Ascending aorta (tissue), 2 donors: ENCODE measurements at regions not wholly inside any gene's neighbourhood (a gene's known extent, or its start where the extent isn't known, plus 50 kb on each side); places are given as distances from the start of the nearest gene placed in this dataset.

ENCODE experiments used
- DNase-seq, 2 donors: peaks; one replicate each; pipeline ENCODE4 v3.0.0-alpha.2; 2019; ENCODE audit warnings: low spot score in 2 of 2
- H3K27ac ChIP-seq, 2 donors: fragments of 200-600 bp; sonication (generic); one replicate each; pipeline ENCODE4 v1.5.1; 2016 to 2017; ENCODE audit warnings: mild to moderate bottlenecking in 1 of 2
- H3K27me3 ChIP-seq: fragments of 200-600 bp; sonication (generic); one replicate; pipeline ENCODE4 v1.5.1; 2017
- H3K36me3 ChIP-seq, 2 donors: fragments of 200-600 bp; sonication (generic); one replicate each; pipeline ENCODE4 v1.5.1; 2016
- H3K4me1 ChIP-seq, 2 donors: fragments of 200-600 bp; sonication (generic); one replicate each; pipeline ENCODE4 v1.5.1; 2016 to 2017; ENCODE audit warnings: mild to moderate bottlenecking in 1 of 2
- H3K4me3 ChIP-seq, 2 donors: fragments of 200-600 bp; sonication (generic); one replicate each; pipeline ENCODE4 v1.5.1; 2016 to 2017; ENCODE audit warnings: mild to moderate bottlenecking in 1 of 2
- H3K9me3 ChIP-seq, 2 donors: fragments of 200-600 bp; sonication (generic); one replicate each; pipeline ENCODE4 v1.5.1; 2016
- CTCF ChIP-seq, 3 experiments: fragments of 200-600 bp in 2 of 3; fragments of 450-650 bp in 1 of 3; sonication (generic) in 2 of 3; IDR thresholded peaks; one replicate each; pipeline ENCODE4 v1.5.1; 2016 to 2019; ENCODE audit warnings: antibody characterized with exemption in 3 of 3, mild to moderate bottlenecking in 1 of 3, moderate library complexity in 1 of 3
- intact Hi-C: fragments of 100-400 bp; cut with DNase I; formaldehyde crosslinking; loops from one replicate; pipeline ENCODE4 v1.15.1; 2023

GRCh38 chr15:70510433-70510832, 252.9 kb downstream of the UACA start:
- intact Hi-C loops: no loop called here
- no peak for TF ChIP-seq CTCF (IDR thresholded peaks at IDR 0.05)
- peaks cover 0 to 9% of the 10 kb centered on the region in 2 donors for H3K4me1 ChIP-seq
- no peaks in the 10 kb centered on the region for H3K27me3 ChIP-seq
- H3K27ac ChIP-seq: no peak overlapping the region
- H3K4me3 ChIP-seq: no peak overlapping the region
- DNase-seq: no peak
- H3K9me3 ChIP-seq: peaks cover 7 to 8% of the 10 kb centered on the region in 2 donors
- H3K36me3 ChIP-seq: no peaks in the 10 kb centered on the region

- no peaks in the 10 kb centered on the region for H3K36me3 ChIP-seq
Observed at GRCh38 chr15:70509731-70510143, 253.6 kb downstream of the UACA start.

GRCh38 chr15:70509282-70509662, 254.1 kb downstream of the UACA start:
- Histone ChIP-seq H3K4me1 (peaks cover 7 to 21% of the 10 kb centered on the region in 2 donors), H3K27ac (no peak overlapping the region), H3K9me3 (peaks cover 7 to 8% of the 10 kb centered on the region in 2 donors), H3K4me3 (no peak overlapping the region), H3K36me3 (no peaks in the 10 kb centered on the region), H3K27me3 (no peaks in the 10 kb centered on the region)
- no peak for DNase-seq
- intact Hi-C loops: no loop called here
- no peak for TF ChIP-seq CTCF (IDR thresholded peaks at IDR 0.05)

More at GRCh38 chr15:70509731-70510143, 253.6 kb downstream of the UACA start:
- no peak for DNase-seq
- Histone ChIP-seq H3K9me3 (peaks cover 7 to 8% of the 10 kb centered on the region in 2 donors), H3K27me3 (no peaks in the 10 kb centered on the region), H3K4me1 (peaks cover 7 to 16% of the 10 kb centered on the region in 2 donors), H3K4me3 (no peak overlapping the region), H3K27ac (no peak overlapping the region)
- TF ChIP-seq CTCF (IDR thresholded peaks at IDR 0.05): no peak
- intact Hi-C loops: no loop called here

GRCh38 chr15:70508561-70509281, 254.6 kb downstream of the UACA start:
- intact Hi-C loops: no loop called here
- no peak overlapping the region for H3K4me3 ChIP-seq
- no peak for DNase-seq
- H3K27ac ChIP-seq: no peak overlapping the region
- peaks cover 7 to 27% of the 10 kb centered on the region in 2 donors for H3K4me1 ChIP-seq
- no peaks in the 10 kb centered on the region for H3K27me3 ChIP-seq
- peaks cover 7 to 8% of the 10 kb centered on the region in 2 donors for H3K9me3 ChIP-seq
- H3K36me3 ChIP-seq: no peaks in the 10 kb centered on the region
- TF ChIP-seq CTCF (IDR thresholded peaks at IDR 0.05): no peak

- intact Hi-C loops: no loop called here
- no peak overlapping the region for H3K27ac ChIP-seq
- H3K9me3 ChIP-seq: peaks cover 7 to 8% of the 10 kb centered on the region in 2 donors
- peaks cover 7 to 32% of the 10 kb centered on the region in 2 donors for H3K4me1 ChIP-seq
- no peak overlapping the region for H3K4me3 ChIP-seq
- DNase-seq: no peak
- no peaks in the 10 kb centered on the region for H3K27me3 ChIP-seq
- no peaks in the 10 kb centered on the region for H3K36me3 ChIP-seq
- TF ChIP-seq CTCF (IDR thresholded peaks at IDR 0.05): no peak
Observed at GRCh38 chr15:70507772-70508371, 255.5 kb downstream of the UACA start.
